Endothelial cell of umbilical vein (primary cell): ENCODE measurements at regions not wholly inside any gene's neighbourhood (a gene's known extent, or its start where the extent isn't known, plus 50 kb on each side); places are given as distances from the start of the nearest gene placed in this dataset.

Experiments
- BruUV-seq: library from RNA; stranded (reverse); fragments of 400-500 nt; replicated peaks from 2 replicates; lab custom pipeline; 2021; lab: Mats Ljungman, UMichigan
- CTCF ChIA-PET: fragments of 300-600, 350-600 bp; sonication (Branson Sonifier 250); formaldehyde crosslinking; loops from one replicate; lab custom pipeline; 2021; ENCODE audit warnings: antibody characterized with exemption, inconsistent platforms; lab: Charles Lee
- POLR2A ChIA-PET: fragments of 300-600, 350-600 bp; sonication (Branson Sonifier 250); formaldehyde crosslinking; loops from one replicate; lab custom pipeline; 2021; ENCODE audit warnings: antibody characterized with exemption, inconsistent platforms; lab: Charles Lee
- DNase-seq: peaks from one replicate; pipeline ENCODE4 v3.0.0-alpha.2; 2011; ENCODE audit warnings: low read depth, low spot score
- FAIRE-seq: peaks from 2 replicates; lab custom pipeline; 2011; peaks lifted over from hg19 to GRCh38; lab: Jason Lieb, UNC
- H2AFZ ChIP-seq: 2 replicates; pipeline ENCODE4 v1.6.0; 2012; ENCODE audit warnings: low read depth, low read length, control low read depth, inconsistent platforms
- H3K27ac ChIP-seq: 2 replicates; pipeline ENCODE4 v1.5.1; 2011; ENCODE audit warnings: low read depth, mild to moderate bottlenecking, control low read depth, low read length, moderate library complexity; ENCODE audit not compliant: insufficient read depth
- H3K27me3 ChIP-seq, 2 experiments: 2 replicates each; pipeline versions ENCODE4 v1.6.0 to v1.6.1; 2011; ENCODE audit warnings: low read length in 2 of 2, mixed read lengths in 1 of 2; ENCODE audit not compliant: control insufficient read depth in 2 of 2, insufficient read depth in 2 of 2
- H3K36me3 ChIP-seq, 2 experiments: 2 replicates in 1 of 2; 3 replicates in 1 of 2; pipeline ENCODE4 v1.5.1; 2011; ENCODE audit warnings: low read length in 2 of 2, mild to moderate bottlenecking in 1 of 2, moderate library complexity in 1 of 2; ENCODE audit not compliant: control insufficient read depth in 2 of 2, insufficient read depth in 2 of 2; ENCODE audit errors: extremely low read depth in 1 of 2
- H3K4me1 ChIP-seq: 3 replicates; pipeline ENCODE4 v1.5.1; 2011; ENCODE audit warnings: mild to moderate bottlenecking, low read length; ENCODE audit not compliant: control insufficient read depth, insufficient read depth; ENCODE audit errors: extremely low read depth
- H3K4me2 ChIP-seq: 2 replicates; pipeline ENCODE4 v1.6.1; 2011; ENCODE audit warnings: low read length, control low read depth, mixed read lengths; ENCODE audit not compliant: insufficient read depth
- H3K4me3 ChIP-seq, 3 experiments: fragments of 200-600 bp in 1 of 3; sonication (generic), shearing (Covaris generic) in 1 of 3; replicated peaks in 1 of 3; 2 replicates each; pipeline ENCODE4 v1.5.1; 2011 to 2016; ENCODE audit warnings: control low read depth in 3 of 3, low read length in 3 of 3, mild to moderate bottlenecking in 2 of 3, inconsistent platforms in 1 of 3, low read depth in 1 of 3, moderate library complexity in 1 of 3; ENCODE audit not compliant: insufficient read depth in 1 of 3
- H3K79me2 ChIP-seq: 2 replicates; pipeline ENCODE4 v1.6.0; 2012; ENCODE audit warnings: low read length, inconsistent platforms; ENCODE audit not compliant: control insufficient read depth, insufficient read depth
- H3K9ac ChIP-seq: replicated peaks from 2 replicates; pipeline ENCODE3; 2011; ENCODE audit warnings: low read length, control low read depth; ENCODE audit not compliant: insufficient read depth; ENCODE audit errors: extremely low read depth
- H3K9me1 ChIP-seq: replicated peaks from 3 replicates; pipeline ENCODE4 v1.6.0; 2011; ENCODE audit warnings: mild to moderate bottlenecking, low read length; ENCODE audit not compliant: control insufficient read depth, insufficient read depth; ENCODE audit errors: extremely low read depth
- H3K9me3 ChIP-seq: replicated peaks from 2 replicates; pipeline ENCODE4 v1.5.1; 2012; ENCODE audit warnings: low read length, inconsistent platforms; ENCODE audit not compliant: control insufficient read depth, insufficient read depth
- H4K20me1 ChIP-seq: replicated peaks from 2 replicates; pipeline ENCODE3; 2011; ENCODE audit warnings: mild to moderate bottlenecking, low read length; ENCODE audit not compliant: control insufficient read depth, insufficient read depth; ENCODE audit errors: extremely low read depth
- CTCF ChIP-seq, 2 donors: IDR thresholded peaks; 1 replicate in 1 of 2; 2 replicates in 1 of 2; pipeline ENCODE4 v1.5.1; 2011; ENCODE audit warnings: low read length in 2 of 2, mild to moderate bottlenecking in 2 of 2, moderate library complexity in 2 of 2, control low read depth in 1 of 2, inconsistent platforms in 1 of 2, low read depth in 1 of 2; ENCODE audit not compliant: insufficient read depth in 1 of 2; ENCODE audit errors: extremely low read depth in 1 of 2
- EZH2 ChIP-seq: IDR thresholded peaks from 2 replicates; pipeline ENCODE4 v1.6.1; 2012; ENCODE audit warnings: borderline replicate concordance, low read depth, mild to moderate bottlenecking, moderate library complexity, low read length, inconsistent platforms; ENCODE audit not compliant: severe bottlenecking
- FOS ChIP-seq: IDR thresholded peaks from 2 replicates; pipeline ENCODE4 v1.6.1; 2011; ENCODE audit warnings: mild to moderate bottlenecking, low read length, moderate library complexity, borderline replicate concordance; ENCODE audit not compliant: insufficient read depth
- JUN ChIP-seq: IDR thresholded peaks from 2 replicates; pipeline ENCODE4 v1.6.1; 2011; ENCODE audit warnings: borderline replicate concordance, low read depth; ENCODE audit not compliant: insufficient read length, insufficient read depth
- MAX ChIP-seq: IDR thresholded peaks from 2 replicates; pipeline ENCODE4 v1.6.1; 2011; ENCODE audit not compliant: insufficient read depth, insufficient read length
- MYC ChIP-seq: IDR thresholded peaks from one replicate; pipeline ENCODE4 v1.6.1; 2011; ENCODE audit warnings: mild to moderate bottlenecking, low read depth, low read length
- POLR2A ChIP-seq: IDR thresholded peaks from 2 replicates; pipeline ENCODE4 v1.6.1; 2012; ENCODE audit warnings: low read depth, mild to moderate bottlenecking, control low read depth, low read length
- POLR2AphosphoS5 ChIP-seq: IDR thresholded peaks from 2 replicates; pipeline ENCODE4 v1.6.1; 2012; ENCODE audit warnings: low read depth, mild to moderate bottlenecking, control low read depth, low read length, moderate library complexity; ENCODE audit not compliant: insufficient read depth
- dilution Hi-C: fragments of 300-500 bp; cut with MboI; formaldehyde crosslinking; loops from one replicate; pipeline ENCODE4 v1.15.0; 2019; ENCODE audit warnings: low sequenced_read_pairs; ENCODE audit not compliant: extremely low pct_ligation_motif_present
- intact Hi-C: fragments of 100-400 bp; cut with micrococcal nuclease; formaldehyde crosslinking; loops from one replicate; pipeline ENCODE4 v1.10.0; 2022

- Histone ChIP-seq H3K4me3 (no peak overlapping the region), H2AFZ (no peak overlapping the region), H3K27me3 (no peaks in the 10 kb centered on the region), H3K4me2 (no peak overlapping the region), H4K20me1 (no peaks in the 10 kb centered on the region), H3K27ac (no peak overlapping the region), H3K4me1 (no peaks in the 10 kb centered on the region), H3K36me3 (no peaks in the 10 kb centered on the region), H3K9me1 (no peaks in the 10 kb centered on the region), H3K9ac (no peak overlapping the region), H3K9me3 (no peaks in the 10 kb centered on the region), H3K79me2 (no peaks in the 10 kb centered on the region)
- no peak for TF ChIP-seq POLR2A
- no peak for TF ChIP-seq FOS
- no peak for TF ChIP-seq POLR2AphosphoS5
- TF ChIP-seq CTCF (IDR thresholded peaks at IDR 0.05; ENCODE audit: extremely low read depth in 1 of 2, insufficient read depth in 1 of 2, low read depth in 1 of 2, low read length in 2 of 2) = no peak
- no peak for TF ChIP-seq MAX
- TF ChIP-seq JUN = no peak
- TF ChIP-seq EZH2 = no peak
- no peak for TF ChIP-seq MYC
- no TSS peak for BruUV-seq
- no peak for FAIRE-seq
- ChIA-PET POLR2A (no interaction called here), CTCF (no interaction called here)
- DNase-seq = no peak
- intact Hi-C loops (no loop called here), dilution Hi-C loops (no loop called here)
Measured at GRCh38 chr7:9835199-9835598, 1138.5 kb upstream of the PHF14 start.
